HG02870 (cell line): ENCODE measurements at regions not wholly inside any gene's neighbourhood (a gene's known extent, or its start where the extent isn't known, plus 50 kb on each side); places are given as distances from the start of the nearest gene placed in this dataset.
"Not testable (repeated sequence)": the region's sequence is repeated elsewhere in the genome, so short reads cannot be mapped to it uniquely, and the experiment has no call there.

Experiments
- ATAC-seq: cut with Tn5 transposase; IDR thresholded peaks from one replicate; pipeline ENCODE4 v1.9.1; 2021; ENCODE audit warnings: mild to moderate bottlenecking, moderate library complexity; ENCODE audit not compliant: unreplicated experiment

DNA sequence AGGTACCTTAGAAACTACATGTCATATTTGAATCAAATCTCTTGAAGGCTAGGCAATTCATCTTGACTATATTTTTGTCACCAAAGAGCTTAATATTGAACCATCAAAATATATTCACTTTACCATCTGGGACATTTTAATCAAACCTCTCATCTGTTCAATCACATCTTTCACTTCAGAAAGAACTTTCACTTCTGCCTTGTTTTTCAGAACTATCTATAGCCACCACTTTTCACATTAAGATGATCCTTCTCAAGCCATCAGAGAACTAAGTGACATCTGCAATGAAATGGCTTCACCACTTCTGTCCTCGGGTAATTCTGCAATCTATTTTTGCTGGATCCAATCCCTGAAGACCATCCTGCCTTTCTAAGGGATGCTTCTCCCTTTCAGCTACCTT is 57.8 kb downstream of the OR2B2 start:
- no peak for ATAC-seq

DNA sequence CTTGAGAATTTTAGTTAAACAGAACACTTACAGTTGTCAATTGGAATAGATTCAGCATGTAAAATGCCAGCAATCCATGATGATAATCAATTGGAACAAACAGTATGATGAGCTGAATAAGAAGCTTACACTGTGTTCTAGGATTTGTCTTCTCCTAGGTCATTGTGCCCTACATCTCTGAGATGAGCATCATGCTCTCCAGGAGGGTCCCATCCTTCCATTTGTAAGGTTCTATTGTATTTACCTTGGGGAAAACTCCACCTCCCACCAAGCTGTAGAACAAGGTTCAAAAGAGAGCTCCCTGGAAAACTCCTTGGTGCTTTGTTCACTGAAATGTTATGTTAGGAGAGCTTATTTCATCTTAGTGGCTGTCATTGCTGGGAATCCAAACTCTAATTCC is 60.8 kb downstream of the OR2B2 start:
- ATAC-seq = no peak

DNA sequence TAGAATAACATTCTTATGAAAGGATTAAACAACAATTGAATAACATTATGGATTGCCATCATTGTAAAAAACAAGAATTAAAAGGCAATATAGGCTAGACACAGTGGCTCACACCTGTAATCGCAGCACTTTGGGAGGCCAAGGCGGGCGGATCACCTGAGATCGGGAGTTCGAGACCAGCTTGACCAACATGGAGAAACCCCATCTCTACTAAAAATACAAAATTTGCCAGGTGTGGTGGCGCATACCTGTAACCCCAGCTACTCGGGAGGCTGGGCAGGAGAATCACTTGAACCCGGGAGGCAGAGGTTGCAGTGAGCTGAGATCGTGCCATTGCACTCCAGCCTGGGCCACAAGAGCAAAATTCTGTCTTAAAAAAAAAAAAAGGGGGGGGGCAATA is 63.2 kb downstream of the OR2B2 start:
- not testable (repeated sequence) for ATAC-seq

DNA sequence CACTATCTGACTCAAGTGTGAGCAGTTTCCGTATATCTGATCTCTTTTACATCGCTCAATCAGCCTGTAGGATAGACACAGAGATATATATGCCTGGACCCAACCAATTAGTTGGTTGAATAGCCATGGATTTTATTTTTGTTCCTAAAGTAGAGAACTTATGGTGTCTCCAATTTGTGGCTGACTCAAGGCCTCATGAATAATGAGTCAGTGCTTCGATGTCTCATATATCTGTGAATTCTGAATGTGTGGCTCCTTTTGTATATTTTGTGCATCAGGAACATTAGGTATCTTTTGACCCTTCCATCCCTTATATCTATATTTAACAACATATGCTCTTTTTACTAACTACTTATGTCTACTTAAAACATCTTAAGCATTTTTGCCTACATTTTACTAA is 64.5 kb downstream of the OR2B2 start:
- ATAC-seq = no peak

DNA sequence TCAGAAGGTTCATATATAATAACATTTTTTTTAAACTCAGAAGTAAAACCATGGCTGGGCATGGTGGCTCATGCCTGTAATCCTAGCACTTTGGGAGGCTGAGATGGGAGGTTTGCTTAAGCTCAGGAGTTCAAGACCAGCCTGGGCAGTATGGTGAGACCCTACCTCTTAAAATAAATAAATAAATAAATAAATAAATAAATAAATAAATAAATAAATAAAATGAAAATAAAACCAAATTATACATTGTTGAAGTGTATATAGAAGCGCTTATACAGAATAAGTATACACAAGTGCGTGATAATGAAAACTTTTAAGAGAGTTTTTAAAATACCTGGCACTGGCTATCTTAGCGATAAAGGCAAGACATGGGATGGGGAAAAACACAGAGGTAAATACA is 71.6 kb downstream of the OR2B2 start:
- ATAC-seq = no peak

DNA sequence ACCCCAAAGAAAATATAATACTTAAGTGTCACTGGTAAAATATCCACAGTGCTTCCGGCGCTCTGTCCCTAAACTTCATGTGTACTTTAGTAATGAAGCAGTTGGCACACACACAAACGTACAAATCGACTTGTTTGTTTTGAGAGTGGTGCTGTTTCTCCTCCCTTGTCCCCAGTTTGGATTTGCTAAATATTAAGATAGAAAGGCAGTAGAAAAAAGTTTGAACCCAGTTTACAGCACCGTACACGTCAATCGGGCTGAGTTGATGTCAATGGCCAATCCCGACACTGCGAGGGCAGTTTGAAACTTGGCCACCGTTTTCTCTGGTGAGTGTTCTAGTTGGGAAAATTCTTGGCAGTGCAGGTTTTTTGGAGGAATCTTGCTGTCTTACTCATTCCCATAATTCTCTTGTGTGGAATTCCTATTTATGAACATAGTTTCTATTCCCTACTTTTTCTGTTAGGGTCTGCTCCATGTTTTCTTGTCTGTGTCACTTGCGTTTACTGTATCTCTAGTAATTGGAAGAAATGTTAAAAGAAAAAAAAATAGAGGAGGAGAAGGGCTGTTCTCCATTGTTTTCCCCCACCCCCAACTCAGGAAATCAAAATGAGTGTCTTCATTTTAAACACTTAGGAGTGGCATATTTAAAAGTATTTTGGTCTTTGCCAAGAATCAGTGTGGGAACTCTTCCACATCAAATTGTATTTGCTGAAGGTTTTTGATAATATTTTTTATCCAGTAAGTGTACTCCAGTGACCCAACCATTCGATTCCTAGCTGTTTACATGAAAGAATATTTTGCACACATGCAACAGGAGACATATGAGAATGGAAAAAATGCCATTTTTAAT is 72.3 kb downstream of the OR2B2 start:
- ATAC-seq = no peak

DNA sequence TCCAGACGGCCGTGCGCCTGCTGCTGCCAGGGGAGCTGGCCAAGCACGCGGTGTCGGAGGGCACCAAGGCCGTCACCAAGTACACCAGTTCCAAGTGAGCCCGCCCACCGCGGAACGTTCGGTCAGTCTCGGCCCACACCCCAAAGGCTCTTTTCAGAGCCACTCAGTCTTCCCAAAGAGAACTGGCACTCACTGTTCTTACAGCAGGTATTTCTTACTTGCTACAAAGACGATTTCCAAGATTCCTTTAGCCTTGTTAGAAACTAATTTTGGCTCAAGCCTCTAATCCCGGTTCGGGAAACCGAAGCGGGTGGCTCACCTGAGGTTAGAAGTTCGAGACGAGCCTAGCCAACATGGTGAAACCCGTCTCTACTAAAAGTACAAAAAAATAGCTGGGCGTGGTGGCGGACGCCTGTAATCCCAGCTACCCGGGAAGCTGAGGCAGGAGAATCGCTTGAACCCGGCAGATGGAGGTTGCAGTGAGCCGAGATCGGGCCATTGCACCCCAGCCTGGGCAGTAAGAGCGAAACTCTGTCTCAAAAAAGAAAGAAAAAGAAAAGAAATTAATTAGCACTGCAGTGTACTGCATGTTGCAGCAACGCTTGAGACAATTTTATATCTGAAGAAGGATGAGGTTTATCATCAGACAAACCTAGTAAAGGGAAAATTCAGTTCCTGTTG is 73.1 kb downstream of the OR2B2 start:
- no peak for ATAC-seq

DNA sequence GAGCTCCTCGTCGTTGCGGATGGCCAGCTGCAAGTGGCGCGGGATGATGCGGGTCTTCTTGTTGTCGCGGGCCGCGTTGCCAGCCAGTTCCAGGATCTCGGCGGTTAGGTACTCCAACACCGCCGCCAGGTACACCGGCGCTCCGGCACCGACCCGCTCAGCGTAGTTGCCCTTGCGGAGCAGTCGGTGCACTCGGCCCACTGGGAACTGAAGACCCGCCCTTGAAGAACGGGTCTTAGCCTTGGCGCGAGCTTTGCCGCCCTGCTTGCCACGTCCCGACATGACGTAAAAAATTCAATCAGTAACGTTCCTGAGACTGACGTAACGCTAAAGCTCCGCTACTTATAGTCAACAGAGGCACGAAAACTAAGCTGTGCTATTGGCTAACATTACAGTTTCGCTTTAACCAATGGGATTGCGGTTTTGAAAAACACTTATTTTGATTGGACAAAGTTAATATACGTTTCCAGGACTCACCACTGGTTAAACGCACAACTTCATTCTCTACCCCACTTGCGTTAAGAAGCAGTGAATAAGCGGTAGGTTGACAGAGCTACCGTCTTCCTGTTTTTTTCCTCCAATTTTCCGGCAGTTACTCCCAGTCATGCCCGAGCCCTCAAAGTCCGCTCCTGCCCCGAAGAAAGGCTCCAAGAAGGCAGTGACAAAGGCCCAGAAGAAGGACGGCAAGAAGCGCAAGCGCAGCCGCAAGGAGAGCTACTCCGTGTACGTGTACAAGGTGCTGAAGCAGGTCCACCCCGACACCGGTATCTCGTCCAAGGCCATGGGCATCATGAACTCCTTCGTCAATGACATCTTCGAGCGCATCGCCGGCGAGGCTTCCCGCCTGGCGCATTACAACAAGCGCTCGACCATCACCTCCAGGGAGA is 73.9 kb downstream of the OR2B2 start:
- peak; percentile 82 for ATAC-seq

DNA sequence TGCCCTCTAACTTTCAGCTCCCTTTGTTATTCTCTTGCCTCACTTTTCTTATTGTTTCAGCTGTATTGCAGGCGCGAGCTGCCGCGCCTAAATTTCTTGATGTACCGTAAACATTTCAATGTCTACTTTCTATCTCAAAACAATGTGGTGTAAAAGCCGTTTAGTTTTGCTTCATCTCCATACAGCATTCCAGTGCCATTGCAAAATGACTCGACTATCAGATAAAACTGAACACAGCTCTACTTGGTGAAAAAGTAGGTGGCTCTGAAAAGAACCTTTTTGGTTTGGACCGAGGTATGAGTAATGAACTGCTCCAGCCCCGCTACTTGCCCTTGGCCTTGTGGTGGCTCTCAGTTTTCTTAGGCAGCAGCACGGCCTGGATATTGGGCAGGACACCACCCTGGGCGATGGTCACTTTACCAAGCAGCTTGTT is 74.6 kb downstream of the OR2B2 start:
- no peak for ATAC-seq

DNA sequence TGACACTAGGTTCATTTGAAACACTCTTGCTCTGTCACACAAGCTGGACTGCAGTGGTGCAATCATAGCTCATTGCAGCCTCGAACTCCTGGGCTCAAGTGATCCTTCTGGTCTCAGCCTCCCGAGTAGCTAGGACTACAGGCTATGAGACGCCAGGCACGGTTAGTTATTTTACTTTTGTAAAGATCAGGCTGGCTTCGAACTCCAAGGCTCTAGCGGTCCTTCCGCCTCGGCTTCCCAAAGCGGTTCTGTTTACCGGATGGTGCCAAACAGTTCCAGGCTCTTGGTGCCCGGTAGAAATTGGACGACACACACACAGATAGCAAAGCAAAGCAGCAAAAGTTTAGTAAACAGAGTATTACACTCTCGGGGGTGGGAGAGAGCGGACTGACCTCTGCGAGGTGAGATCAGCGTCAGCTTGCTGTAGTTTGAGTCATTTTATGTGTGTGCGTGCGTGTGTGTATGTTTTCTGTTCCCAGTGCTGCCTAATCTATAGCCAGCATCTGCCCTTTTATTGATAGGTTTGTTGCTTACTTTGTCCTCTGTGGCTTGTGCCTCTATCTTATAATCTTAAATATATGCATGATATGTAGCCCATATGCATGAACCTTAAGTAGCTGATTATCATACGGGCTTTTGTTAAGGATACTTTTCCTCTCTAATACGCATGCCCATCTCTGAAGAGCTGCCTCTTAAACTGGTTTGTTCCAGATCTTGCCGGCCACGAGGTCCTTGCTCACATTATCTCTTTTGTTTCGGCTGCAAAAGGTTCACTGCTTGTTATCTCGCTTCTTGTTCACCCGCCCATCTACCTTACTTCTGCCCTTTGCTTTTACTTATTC is 75.2 kb downstream of the OR2B2 start:
- peak; percentile 28 for ATAC-seq

DNA sequence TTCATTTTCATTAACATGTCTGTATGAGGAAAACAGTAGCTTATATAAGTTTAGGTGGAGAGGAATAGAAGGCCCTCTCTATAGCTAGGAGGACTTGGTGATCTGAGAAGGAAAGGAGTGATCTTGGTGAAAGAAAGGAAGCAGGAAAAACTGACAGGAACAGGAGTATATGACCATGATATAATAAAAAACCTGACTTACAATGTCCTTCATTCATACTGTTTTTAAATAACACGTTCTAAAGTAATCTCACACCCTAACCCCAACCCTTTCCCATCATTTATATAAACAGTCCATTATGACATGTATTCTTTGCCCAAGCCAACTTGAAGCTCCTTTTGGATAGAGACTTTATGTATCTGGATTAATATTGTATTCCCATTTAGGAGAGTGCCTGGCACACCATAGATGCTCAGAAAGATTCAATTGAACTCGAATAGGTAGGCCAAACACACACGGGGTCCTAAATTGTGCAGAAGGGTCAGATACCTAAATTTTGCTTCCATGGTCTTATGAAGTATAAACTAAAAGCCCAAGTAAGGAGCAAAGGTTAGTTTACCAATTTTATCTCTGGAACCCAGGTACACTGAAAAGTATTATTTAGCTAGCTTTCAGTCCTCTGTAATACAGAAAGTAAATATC is 75.9 kb downstream of the OR2B2 start:
- ATAC-seq = no peak

DNA sequence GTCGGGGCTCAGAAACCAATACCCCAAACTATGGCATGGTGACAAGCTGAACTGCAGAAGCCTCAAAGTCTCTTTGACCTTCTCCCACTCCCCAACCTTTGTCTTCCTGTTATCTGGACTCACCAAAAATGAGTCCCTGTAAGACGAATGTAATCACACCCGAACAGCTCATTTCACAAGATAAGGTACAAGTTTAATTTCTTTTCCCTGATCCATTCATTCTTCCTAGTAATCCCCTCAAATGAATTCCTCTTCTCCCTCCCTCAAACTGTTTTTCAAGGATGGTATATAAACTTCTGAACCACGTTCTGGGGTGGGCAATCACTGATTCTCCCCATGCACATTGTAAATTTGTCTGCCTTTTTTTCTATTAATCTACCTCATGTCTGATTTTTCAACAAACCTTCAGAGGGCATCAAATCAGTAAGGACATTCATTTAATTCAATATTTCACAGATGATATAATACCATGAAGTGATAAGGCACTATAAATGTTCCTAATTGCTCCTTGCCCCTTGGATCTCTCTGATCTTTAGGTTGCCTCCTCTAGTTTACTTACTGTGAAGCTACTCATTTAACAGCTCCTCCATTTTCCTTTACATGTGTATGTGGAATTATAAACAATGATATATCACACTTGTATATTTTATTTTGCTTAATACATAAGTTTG is 77.2 kb downstream of the OR2B2 start:
- no peak for ATAC-seq

DNA sequence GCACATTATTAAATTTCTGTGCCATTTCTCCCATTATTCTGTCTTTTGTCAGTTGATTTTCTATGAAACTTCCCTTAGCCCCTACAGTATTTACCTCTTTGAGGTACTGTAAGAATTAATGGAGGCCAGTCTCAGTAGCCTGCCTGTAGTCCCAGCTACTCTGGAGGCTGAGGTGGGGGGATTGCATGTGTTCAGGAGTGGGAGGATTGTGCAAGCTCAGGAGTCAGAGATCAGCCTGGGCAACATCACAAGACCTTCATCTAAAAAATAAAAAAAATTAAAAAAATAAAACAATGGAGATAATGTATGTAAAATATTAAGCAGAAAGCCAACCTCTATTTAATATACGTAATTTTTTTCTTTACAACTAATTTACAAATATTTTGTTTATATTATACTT is 77.8 kb downstream of the OR2B2 start:
- ATAC-seq = no peak

DNA sequence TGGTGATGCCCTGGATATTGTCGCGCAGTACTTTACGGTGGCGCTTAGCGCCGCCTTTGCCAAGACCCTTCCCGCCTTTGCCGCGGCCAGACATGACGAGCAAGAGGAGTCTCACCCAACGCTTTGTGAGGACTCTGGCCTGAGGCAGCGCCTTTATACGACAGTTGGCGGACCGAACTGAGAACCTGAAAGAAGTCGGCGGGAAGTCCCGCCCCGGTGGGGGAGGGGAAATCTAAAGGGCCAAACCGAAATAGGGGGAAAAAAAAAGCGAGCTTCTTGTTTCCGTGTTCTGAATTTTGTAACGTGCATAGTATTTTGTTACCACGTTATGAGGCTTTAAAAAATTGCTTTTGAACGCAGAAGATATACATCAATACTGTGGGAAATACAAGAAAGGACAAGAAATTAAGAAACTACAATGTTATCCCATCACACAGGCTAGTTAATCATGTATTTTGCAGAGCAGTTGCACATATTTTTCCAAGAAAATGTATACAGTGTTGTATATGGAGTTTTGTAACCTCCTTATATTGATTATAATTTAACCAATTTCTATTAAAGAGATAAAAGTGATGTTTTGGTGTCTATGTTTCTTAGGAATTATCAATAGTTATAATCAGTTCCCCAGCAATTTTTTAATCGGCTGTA is 80.6 kb downstream of the OR2B2 start:
- ATAC-seq = peak; percentile 80

DNA sequence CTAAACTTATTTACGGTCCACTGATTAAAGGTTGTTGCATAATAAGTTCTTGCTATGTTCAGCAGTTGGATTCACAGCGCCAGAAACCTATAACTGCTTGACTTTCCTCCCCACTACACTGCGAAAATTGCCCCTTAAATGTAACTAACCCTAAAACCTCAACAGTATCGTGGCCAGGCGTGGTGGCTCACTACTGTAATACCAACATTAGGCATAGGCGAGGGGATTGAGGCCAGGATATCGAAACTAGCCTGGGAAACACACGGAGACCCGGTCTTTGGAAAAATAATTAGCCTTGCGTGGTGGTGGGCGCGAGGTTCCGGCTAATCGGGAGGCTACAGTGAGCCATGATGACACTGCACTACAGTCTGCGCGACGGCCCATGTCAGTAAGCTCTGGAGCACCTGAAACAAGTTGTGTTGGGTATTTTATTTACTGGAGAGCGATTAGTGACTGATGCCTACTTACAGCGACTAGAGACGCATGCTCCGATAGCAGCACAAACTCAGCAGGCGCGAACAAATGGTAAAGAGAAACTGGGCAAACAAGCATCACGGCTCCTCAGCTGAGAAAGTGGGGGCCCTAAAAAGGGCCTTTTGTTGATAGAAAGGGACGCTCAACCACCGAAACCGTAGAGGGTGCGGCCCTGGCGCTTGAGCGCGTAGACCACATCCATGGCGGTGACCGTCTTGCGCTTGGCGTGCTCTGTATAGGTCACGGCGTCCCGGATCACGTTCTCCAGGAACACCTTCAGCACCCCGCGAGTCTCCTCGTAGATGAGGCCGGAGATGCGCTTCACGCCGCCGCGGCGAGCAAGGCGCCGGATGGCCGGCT is 81.4 kb downstream of the OR2B2 start:
- ATAC-seq = peak; percentile 72

DNA sequence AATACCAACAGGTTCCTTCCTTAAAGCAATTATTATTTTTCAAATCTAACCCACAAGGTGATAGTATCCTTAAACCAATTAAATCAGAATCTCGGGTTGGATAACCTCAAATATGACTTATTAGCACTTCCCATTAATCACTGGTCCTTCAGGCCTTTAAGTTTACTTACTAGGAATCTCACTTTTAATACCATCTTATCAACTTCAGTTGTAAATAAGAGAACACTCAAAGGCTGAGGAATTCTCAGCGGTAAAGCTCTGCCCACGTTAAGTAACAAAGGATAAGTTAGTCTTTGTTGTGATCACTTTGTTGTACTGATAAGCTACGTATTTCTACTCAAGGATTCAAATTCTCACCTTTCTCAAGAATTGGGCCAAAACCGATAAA is 82.0 kb downstream of the OR2B2 start:
- ATAC-seq = no peak

DNA sequence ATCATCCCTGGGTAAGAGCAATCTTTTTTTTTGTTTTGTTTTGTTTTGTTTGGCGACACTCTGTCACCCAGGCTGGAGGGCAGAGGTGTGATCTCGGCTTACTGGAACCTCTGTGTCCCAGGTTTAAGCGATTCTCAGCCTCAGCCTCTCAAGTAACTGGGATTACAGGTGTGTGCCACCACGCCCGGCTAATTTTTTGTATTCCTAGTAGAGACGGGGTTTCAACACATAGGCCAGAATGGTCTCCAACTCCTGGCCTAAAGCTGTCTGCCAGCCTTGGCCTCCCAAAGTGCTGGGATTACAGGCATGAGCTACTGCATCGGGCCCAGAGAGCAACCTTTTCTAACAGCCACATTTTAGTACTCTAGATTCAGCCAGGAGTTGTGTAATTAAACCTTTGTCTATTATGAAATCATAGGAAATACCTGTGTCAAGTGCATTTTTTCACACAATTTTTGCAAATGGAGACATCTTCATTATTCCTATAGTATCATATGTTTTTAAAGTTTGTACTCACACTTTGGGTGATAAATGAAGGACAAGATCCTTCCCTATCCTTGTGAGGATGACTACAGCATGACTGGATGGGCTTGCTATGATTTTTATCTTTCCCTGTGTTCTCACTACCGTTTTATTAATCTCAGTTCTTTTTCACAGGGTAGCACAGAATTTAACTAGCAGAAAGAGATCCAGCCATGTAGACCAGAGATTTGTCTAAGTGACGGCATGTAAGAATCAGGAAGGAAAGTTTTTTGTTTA is 82.6 kb downstream of the OR2B2 start:
- ATAC-seq = no peak
